Neural cell (in vitro differentiated cells): ENCODE measurements at regions not wholly inside any gene's neighbourhood (a gene's known extent, or its start where the extent isn't known, plus 50 kb on each side); places are given as distances from the start of the nearest gene placed in this dataset.

ENCODE experiments used
- H2AFZ ChIP-seq: fragments of 200-600, 300-800 bp; sonication (generic), shearing (Covaris generic); 2 replicates; pipeline ENCODE4 v1.6.0; 2014; ENCODE audit warnings: low read depth, mild to moderate bottlenecking, antibody characterized with exemption, low read length, moderate library complexity
- H3F3A ChIP-seq: fragments of 200-600 bp; shearing (Covaris generic); 2 replicates; pipeline ENCODE4 v1.6.1; 2016; ENCODE audit warnings: mild to moderate bottlenecking, moderate library complexity, mixed read lengths, antibody characterized with exemption, low read length; ENCODE audit not compliant: insufficient read depth, poor library complexity, severe bottlenecking
- H3K27ac ChIP-seq: fragments of 200-600, 300-800 bp; sonication (generic), shearing (Covaris generic); 2 replicates; pipeline ENCODE4 v1.5.1; 2014; ENCODE audit warnings: mild to moderate bottlenecking, low read length, moderate library complexity
- H3K27me3 ChIP-seq: fragments of 300-800, 200-600 bp; sonication (generic), shearing (Covaris generic); 2 replicates; pipeline ENCODE4 v1.6.0; 2014; ENCODE audit warnings: mild to moderate bottlenecking, low read depth, low read length, moderate library complexity; ENCODE audit not compliant: insufficient read depth
- H3K36me3 ChIP-seq: fragments of 300-800, 200-600 bp; sonication (generic), shearing (Covaris generic); 2 replicates; pipeline ENCODE4 v1.5.1; 2014; ENCODE audit warnings: mild to moderate bottlenecking, antibody characterized with exemption, low read length, moderate library complexity; ENCODE audit not compliant: insufficient read depth
- H3K4me2 ChIP-seq: fragments of 300-800, 200-600 bp; sonication (generic), shearing (Covaris generic); 2 replicates; pipeline ENCODE4 v1.6.0; 2014; ENCODE audit warnings: mild to moderate bottlenecking, low read length
- H3K4me3 ChIP-seq: fragments of 300-800, 200-600 bp; sonication (generic), shearing (Covaris generic); 2 replicates; pipeline ENCODE4 v1.5.1; 2014; ENCODE audit warnings: mild to moderate bottlenecking, low read length, moderate library complexity
- H3K79me2 ChIP-seq: fragments of 200-600 bp; shearing (Covaris generic); replicated peaks from 2 replicates; pipeline ENCODE4 v1.6.0; 2014; ENCODE audit warnings: mild to moderate bottlenecking, low read length, moderate library complexity; ENCODE audit not compliant: insufficient read depth
- H3K9ac ChIP-seq: fragments of 300-800, 200-600 bp; sonication (generic), shearing (Covaris generic); 2 replicates; pipeline ENCODE4 v1.6.1; 2016; ENCODE audit warnings: mild to moderate bottlenecking, low read length, mixed read lengths
- H3K9me2 ChIP-seq: fragments of 200-600 bp; shearing (Covaris generic); 2 replicates; pipeline ENCODE4 v1.6.1; 2016; ENCODE audit warnings: mild to moderate bottlenecking, low read length, mixed read lengths; ENCODE audit not compliant: insufficient read depth
- H3K9me3 ChIP-seq: fragments of 200-600, 300-800 bp; sonication (generic), shearing (Covaris generic); 2 replicates; pipeline ENCODE4 v1.6.1; 2016; ENCODE audit warnings: mild to moderate bottlenecking, mixed run types, low read length, moderate library complexity, mixed read lengths
- H4K20me1 ChIP-seq: fragments of 200-600 bp; shearing (Covaris generic); 2 replicates; pipeline ENCODE4 v1.6.1; 2016; ENCODE audit warnings: mild to moderate bottlenecking, mixed run types; ENCODE audit not compliant: insufficient read depth
- EP300 ChIP-seq: fragments of 450-650 bp; conservative IDR thresholded peaks from 2 replicates; pipeline ENCODE4 v1.6.1; 2014; ENCODE audit warnings: antibody characterized with exemption, mild to moderate bottlenecking, moderate library complexity; ENCODE audit not compliant: poor library complexity, severe bottlenecking
- EZH2 ChIP-seq: fragments of 200-600, 300-800 bp; shearing (Covaris generic), sonication (generic); IDR thresholded peaks from 2 replicates; pipeline ENCODE4 v1.6.1; 2014; ENCODE audit warnings: antibody characterized with exemption, low read length, borderline replicate concordance, mild to moderate bottlenecking; ENCODE audit not compliant: insufficient read depth, poor library complexity, severe bottlenecking
- MXI1 ChIP-seq: fragments of 450-650 bp; conservative IDR thresholded peaks from 2 replicates; pipeline ENCODE4 v1.6.1; 2014; ENCODE audit warnings: antibody characterized with exemption, mild to moderate bottlenecking; ENCODE audit not compliant: poor library complexity, severe bottlenecking
- POLR2AphosphoS5 ChIP-seq: IDR thresholded peaks from 2 replicates; pipeline ENCODE4 v1.6.1; 2012
- RAD21 ChIP-seq: fragments of 450-650 bp; conservative IDR thresholded peaks from 2 replicates; pipeline ENCODE4 v1.6.1; 2014; ENCODE audit warnings: antibody characterized with exemption, mild to moderate bottlenecking, moderate library complexity
- SMC3 ChIP-seq: fragments of 450-650 bp; conservative IDR thresholded peaks from 2 replicates; pipeline ENCODE4 v1.6.1; 2014; ENCODE audit warnings: antibody characterized with exemption, mild to moderate bottlenecking, moderate library complexity; ENCODE audit not compliant: poor library complexity
- TAF1 ChIP-seq: IDR thresholded peaks from 2 replicates; pipeline ENCODE4 v1.6.1; 2012; ENCODE audit warnings: low read depth
- TF ChIP-seq, protein P1 (sequence below): fragments of 450-650 bp; IDR thresholded peaks from 2 replicates; pipeline ENCODE4 v1.5.1; 2014; ENCODE audit warnings: antibody characterized with exemption, mild to moderate bottlenecking, moderate library complexity; ENCODE audit not compliant: poor library complexity, severe bottlenecking
- TF ChIP-seq, protein P2 (sequence below): IDR thresholded peaks from 2 replicates; pipeline ENCODE4 v1.6.1; 2012; ENCODE audit warnings: borderline replicate concordance

- Histone ChIP-seq H3K36me3 (no peaks in the 10 kb centered on the region), H3F3A (no peaks in the 10 kb centered on the region), H3K27me3 (no peaks in the 10 kb centered on the region)
Measured at GRCh38 chr4:1494416-1495315, 88.4 kb upstream of the NKX1-1 start.

GRCh38 chr4:1493540-1494287 lies 87.5 kb upstream of the NKX1-1 start:
- Histone ChIP-seq H3K4me3 (no peak overlapping the region), H3K36me3 (no peaks in the 10 kb centered on the region), H2AFZ (no peak overlapping the region), H3K79me2 (no peaks in the 10 kb centered on the region), H3K9me3 (no peaks in the 10 kb centered on the region), H4K20me1 (no peaks in the 10 kb centered on the region), H3K4me2 (no peak overlapping the region), H3F3A (no peaks in the 10 kb centered on the region), H3K9ac (no peak overlapping the region), H3K9me2 (no peaks in the 10 kb centered on the region), H3K27me3 (no peaks in the 10 kb centered on the region), H3K27ac (no peak overlapping the region)
- no peak for TF ChIP-seq EP300
- no peak for TF ChIP-seq EZH2
- no peak for TF ChIP-seq MXI1

More at GRCh38 chr4:1494416-1495315, 88.4 kb upstream of the NKX1-1 start:
- no peak overlapping the region for H3K4me2 ChIP-seq
- H3K9me3 ChIP-seq = no peaks in the 10 kb centered on the region
- H3K27ac ChIP-seq = no peak overlapping the region
- no peaks in the 10 kb centered on the region for H3K9me2 ChIP-seq
- no peak overlapping the region for H2AFZ ChIP-seq
- no peak for TF ChIP-seq POLR2AphosphoS5
- TF ChIP-seq, protein P1, sequence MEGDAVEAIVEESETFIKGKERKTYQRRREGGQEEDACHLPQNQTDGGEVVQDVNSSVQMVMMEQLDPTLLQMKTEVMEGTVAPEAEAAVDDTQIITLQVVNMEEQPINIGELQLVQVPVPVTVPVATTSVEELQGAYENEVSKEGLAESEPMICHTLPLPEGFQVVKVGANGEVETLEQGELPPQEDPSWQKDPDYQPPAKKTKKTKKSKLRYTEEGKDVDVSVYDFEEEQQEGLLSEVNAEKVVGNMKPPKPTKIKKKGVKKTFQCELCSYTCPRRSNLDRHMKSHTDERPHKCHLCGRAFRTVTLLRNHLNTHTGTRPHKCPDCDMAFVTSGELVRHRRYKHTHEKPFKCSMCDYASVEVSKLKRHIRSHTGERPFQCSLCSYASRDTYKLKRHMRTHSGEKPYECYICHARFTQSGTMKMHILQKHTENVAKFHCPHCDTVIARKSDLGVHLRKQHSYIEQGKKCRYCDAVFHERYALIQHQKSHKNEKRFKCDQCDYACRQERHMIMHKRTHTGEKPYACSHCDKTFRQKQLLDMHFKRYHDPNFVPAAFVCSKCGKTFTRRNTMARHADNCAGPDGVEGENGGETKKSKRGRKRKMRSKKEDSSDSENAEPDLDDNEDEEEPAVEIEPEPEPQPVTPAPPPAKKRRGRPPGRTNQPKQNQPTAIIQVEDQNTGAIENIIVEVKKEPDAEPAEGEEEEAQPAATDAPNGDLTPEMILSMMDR = no peak
- H3K4me3 ChIP-seq = no peak overlapping the region
- no peaks in the 10 kb centered on the region for H4K20me1 ChIP-seq
- no peak overlapping the region for H3K9ac ChIP-seq
- no peaks in the 10 kb centered on the region for H3K79me2 ChIP-seq

- Histone ChIP-seq H2AFZ (no peak overlapping the region), H3K4me3 (no peak overlapping the region), H3K27me3 (no peaks in the 10 kb centered on the region), H3K36me3 (no peaks in the 10 kb centered on the region), H3K79me2 (no peaks in the 10 kb centered on the region), H3F3A (no peaks in the 10 kb centered on the region), H3K9me3 (no peaks in the 10 kb centered on the region), H3K4me2 (no peak overlapping the region), H3K9ac (no peak overlapping the region), H3K27ac (no peak overlapping the region), H4K20me1 (no peaks in the 10 kb centered on the region), H3K9me2 (no peaks in the 10 kb centered on the region)
- TF ChIP-seq EP300 (no peak), SMC3 (no peak), EZH2 (no peak), TAF1 (no peak), MXI1 (no peak), RAD21 (no peak), POLR2AphosphoS5 (no peak)
- TF ChIP-seq, protein P2, sequence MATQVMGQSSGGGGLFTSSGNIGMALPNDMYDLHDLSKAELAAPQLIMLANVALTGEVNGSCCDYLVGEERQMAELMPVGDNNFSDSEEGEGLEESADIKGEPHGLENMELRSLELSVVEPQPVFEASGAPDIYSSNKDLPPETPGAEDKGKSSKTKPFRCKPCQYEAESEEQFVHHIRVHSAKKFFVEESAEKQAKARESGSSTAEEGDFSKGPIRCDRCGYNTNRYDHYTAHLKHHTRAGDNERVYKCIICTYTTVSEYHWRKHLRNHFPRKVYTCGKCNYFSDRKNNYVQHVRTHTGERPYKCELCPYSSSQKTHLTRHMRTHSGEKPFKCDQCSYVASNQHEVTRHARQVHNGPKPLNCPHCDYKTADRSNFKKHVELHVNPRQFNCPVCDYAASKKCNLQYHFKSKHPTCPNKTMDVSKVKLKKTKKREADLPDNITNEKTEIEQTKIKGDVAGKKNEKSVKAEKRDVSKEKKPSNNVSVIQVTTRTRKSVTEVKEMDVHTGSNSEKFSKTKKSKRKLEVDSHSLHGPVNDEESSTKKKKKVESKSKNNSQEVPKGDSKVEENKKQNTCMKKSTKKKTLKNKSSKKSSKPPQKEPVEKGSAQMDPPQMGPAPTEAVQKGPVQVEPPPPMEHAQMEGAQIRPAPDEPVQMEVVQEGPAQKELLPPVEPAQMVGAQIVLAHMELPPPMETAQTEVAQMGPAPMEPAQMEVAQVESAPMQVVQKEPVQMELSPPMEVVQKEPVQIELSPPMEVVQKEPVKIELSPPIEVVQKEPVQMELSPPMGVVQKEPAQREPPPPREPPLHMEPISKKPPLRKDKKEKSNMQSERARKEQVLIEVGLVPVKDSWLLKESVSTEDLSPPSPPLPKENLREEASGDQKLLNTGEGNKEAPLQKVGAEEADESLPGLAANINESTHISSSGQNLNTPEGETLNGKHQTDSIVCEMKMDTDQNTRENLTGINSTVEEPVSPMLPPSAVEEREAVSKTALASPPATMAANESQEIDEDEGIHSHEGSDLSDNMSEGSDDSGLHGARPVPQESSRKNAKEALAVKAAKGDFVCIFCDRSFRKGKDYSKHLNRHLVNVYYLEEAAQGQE = no peak
- TF ChIP-seq, protein P1 = no peak
Measured at GRCh38 chr4:1492651-1493539, 86.7 kb upstream of the NKX1-1 start.
